ENCODE measurements at regions not wholly inside any gene's neighbourhood (a gene's known extent, or its start where the extent isn't known, plus 50 kb on each side); places are given as distances from the start of the nearest gene placed in this dataset.

GRCh38 chr1:235011064-235011598 lies 117.5 kb downstream of the TOMM20 start:
- H3K4me3 ChIP-seq (ENCODE audit: low read depth, low read length) = no peak overlapping the region
- no peak for TF ChIP-seq CTCF (conservative IDR thresholded peaks at IDR 0.05; ENCODE audit: low read depth, low read length)
- DNase-seq (ENCODE audit: low read depth) = no peak

- H3K4me3 ChIP-seq (ENCODE audit: low read depth, low read length) = no peak overlapping the region
- no peak for DNase-seq (ENCODE audit: low read depth)
- no peak for TF ChIP-seq CTCF (conservative IDR thresholded peaks at IDR 0.05; ENCODE audit: low read depth, low read length)
Measured at GRCh38 chr1:235009561-235010306, 118.9 kb downstream of the TOMM20 start.

- no peak for DNase-seq (ENCODE audit: low read depth)
- no peak overlapping the region for H3K4me3 ChIP-seq (ENCODE audit: low read depth, low read length)
- TF ChIP-seq CTCF (conservative IDR thresholded peaks at IDR 0.05; ENCODE audit: low read depth, low read length) = no peak
Measured at GRCh38 chr1:235009074-235009473, 119.6 kb downstream of the TOMM20 start.

GRCh38 chr1:235008239-235008638 lies 120.4 kb downstream of the TOMM20 start:
- no peak for TF ChIP-seq CTCF (conservative IDR thresholded peaks at IDR 0.05; ENCODE audit: low read depth, low read length)
- no peak overlapping the region for H3K4me3 ChIP-seq (ENCODE audit: low read depth, low read length)
- no peak for DNase-seq (ENCODE audit: low read depth)

- no peak for TF ChIP-seq CTCF (conservative IDR thresholded peaks at IDR 0.05; ENCODE audit: low read depth, low read length)
- no peak overlapping the region for H3K4me3 ChIP-seq (ENCODE audit: low read depth, low read length)
- no peak for DNase-seq (ENCODE audit: low read depth)
Measured at GRCh38 chr1:235006816-235007215, 121.8 kb downstream of the TOMM20 start.

GRCh38 chr1:235006132-235006721 lies 122.4 kb downstream of the TOMM20 start:
- no peak overlapping the region for H3K4me3 ChIP-seq (ENCODE audit: low read depth, low read length)
- no peak for TF ChIP-seq CTCF (conservative IDR thresholded peaks at IDR 0.05; ENCODE audit: low read depth, low read length)
- DNase-seq (ENCODE audit: low read depth) = no peak

Data from epithelial cell of proximal tubule (primary cell).